SK-N-SH (cell line): ENCODE measurements at regions not wholly inside any gene's neighbourhood (a gene's known extent, or its start where the extent isn't known, plus 50 kb on each side); places are given as distances from the start of the nearest gene placed in this dataset.

Source experiments
- CTCF ChIA-PET: fragments of 300-600, 350-600 bp; formaldehyde crosslinking; extraction: SDS; loops from one replicate; lab custom pipeline; 2021; lab: Yijun Ruan, JAX
- POLR2A ChIA-PET: fragments of 350-600 bp; sonication (Branson Sonifier 250); formaldehyde crosslinking; extraction: SDS; loops from one replicate; lab custom pipeline; 2020; ENCODE audit warnings: antibody characterized with exemption, inconsistent platforms; lab: Yijun Ruan, JAX
- DNase-seq: peaks from one replicate; pipeline ENCODE4 v3.0.0; 2012
- H2AFZ ChIP-seq: fragments of 200-600 bp; sonication (generic); 2 replicates; pipeline ENCODE4 v1.8.1; 2016; ENCODE audit warnings: antibody characterized with exemption, mild to moderate bottlenecking, low read depth
- H3F3A ChIP-seq: fragments of 200-600 bp; sonication (generic); replicated peaks from 2 replicates; pipeline ENCODE3; 2016; ENCODE audit warnings: antibody characterized with exemption, mild to moderate bottlenecking; ENCODE audit not compliant: insufficient read depth
- H3K27ac ChIP-seq, 2 experiments: fragments of 200-500 bp in 1 of 2; fragments of 200-600 bp in 1 of 2; sonication (Bioruptor generic) in 1 of 2; sonication (generic), shearing (Covaris generic) in 1 of 2; 2 replicates each; pipeline versions ENCODE4 v1.5.1 to v1.6.1; 2014 to 2016; ENCODE audit warnings: low read depth in 2 of 2, inconsistent platforms in 1 of 2, low read length in 1 of 2, mild to moderate bottlenecking in 1 of 2, mixed read lengths in 1 of 2
- H3K27me3 ChIP-seq: fragments of 200-600 bp; sonication (generic), shearing (Covaris generic); 2 replicates; pipeline ENCODE4 v1.6.1; 2016; ENCODE audit warnings: mixed run types; ENCODE audit not compliant: insufficient read depth
- H3K36me3 ChIP-seq, 2 experiments: fragments of 200-500 bp in 1 of 2; fragments of 200-600 bp in 1 of 2; sonication (Bioruptor generic) in 1 of 2; sonication (generic) in 1 of 2; replicated peaks in 1 of 2; 2 replicates each; pipeline versions ENCODE3 to v1.5.1; 2014 to 2016; ENCODE audit warnings: low read length in 1 of 2, mild to moderate bottlenecking in 1 of 2; ENCODE audit not compliant: insufficient read depth in 2 of 2, control insufficient read depth in 1 of 2
- H3K4me1 ChIP-seq, 2 experiments: fragments of 200-500 bp in 1 of 2; fragments of 200-600 bp in 1 of 2; sonication (Bioruptor generic) in 1 of 2; sonication (generic), shearing (Covaris generic) in 1 of 2; 2 replicates each; pipeline versions ENCODE4 v1.5.1 to v1.6.1; 2014 to 2016; ENCODE audit warnings: low read depth in 1 of 2, low read length in 1 of 2, mixed run types in 1 of 2; ENCODE audit not compliant: insufficient read depth in 2 of 2, control insufficient read depth in 1 of 2
- H3K4me2 ChIP-seq: fragments of 200-600 bp; sonication (generic), shearing (Covaris generic); 2 replicates; pipeline ENCODE4 v1.6.1; 2017; ENCODE audit warnings: mixed run types
- H3K4me3 ChIP-seq, 2 experiments: fragments of 200-500 bp in 1 of 2; fragments of 200-600 bp in 1 of 2; sonication (Bioruptor generic) in 1 of 2; sonication (generic), shearing (Covaris generic) in 1 of 2; 2 replicates each; pipeline versions ENCODE4 v1.5.1 to v1.8.1; 2014 to 2016; ENCODE audit warnings: low read depth in 2 of 2, inconsistent platforms in 1 of 2, low read length in 1 of 2, mild to moderate bottlenecking in 1 of 2, mixed read lengths in 1 of 2, moderate library complexity in 1 of 2
- H3K79me2 ChIP-seq: fragments of 200-600 bp; sonication (generic); 2 replicates; pipeline ENCODE4 v1.8.1; 2017; ENCODE audit warnings: mild to moderate bottlenecking; ENCODE audit not compliant: insufficient read depth
- H3K9ac ChIP-seq: fragments of 200-600 bp; sonication (generic); 2 replicates; pipeline ENCODE4 v1.6.1; 2017; ENCODE audit warnings: mixed run types
- H3K9me2 ChIP-seq: fragments of 200-600 bp; sonication (generic); 2 replicates; pipeline ENCODE4 v1.6.1; 2017; ENCODE audit warnings: mixed run types
- H3K9me3 ChIP-seq: fragments of 200-600 bp; sonication (generic); 2 replicates; pipeline ENCODE4 v1.6.1; 2017; ENCODE audit warnings: mixed run types, mild to moderate bottlenecking, moderate library complexity
- H4K20me1 ChIP-seq: fragments of 200-600 bp; sonication (generic); 2 replicates; pipeline ENCODE4 v1.6.1; 2017; ENCODE audit warnings: mild to moderate bottlenecking, mixed run types; ENCODE audit not compliant: insufficient read depth
- EP300 ChIP-seq, 2 experiments: IDR thresholded peaks; 2 replicates each; pipeline versions ENCODE4 v1.4.0 to v1.6.1; 2012; ENCODE audit warnings: borderline replicate concordance in 1 of 2, low read depth in 1 of 2, low read length in 1 of 2
- FOXJ3 ChIP-seq: sonication (generic); formaldehyde crosslinking; IDR thresholded peaks from 2 replicates; pipeline ENCODE4 v1.5.1; 2020; ENCODE audit warnings: mild to moderate bottlenecking, missing genetic modification reagents
- GATA2 ChIP-seq: sonication (generic); formaldehyde crosslinking; IDR thresholded peaks from 2 replicates; pipeline ENCODE4 v1.5.0; 2020; ENCODE audit warnings: mild to moderate bottlenecking, missing genetic modification reagents
- MEF2A ChIP-seq: IDR thresholded peaks from 2 replicates; pipeline ENCODE4 v1.4.0; 2012; ENCODE audit warnings: low read depth, borderline replicate concordance
- MXI1 ChIP-seq: IDR thresholded peaks from 2 replicates; pipeline ENCODE4 v1.6.1; 2012; ENCODE audit warnings: mild to moderate bottlenecking, low read depth, low read length, improper control_type of control experiment
- RAD21 ChIP-seq: IDR thresholded peaks from 2 replicates; pipeline ENCODE4 v1.6.1; 2012; ENCODE audit warnings: mild to moderate bottlenecking, low read length
- RXRA ChIP-seq: IDR thresholded peaks from 2 replicates; pipeline ENCODE4 v1.4.0; 2012; ENCODE audit warnings: low read depth, mild to moderate bottlenecking, borderline replicate concordance
- SMC3 ChIP-seq: IDR thresholded peaks from 2 replicates; pipeline ENCODE4 v1.6.1; 2012; ENCODE audit warnings: low read depth, low read length, improper control_type of control experiment
- WGBS: methylation state at CpG from one replicate; pipeline ENCODE4 v1.1.6; 2017; ENCODE audit warnings: low lambda C conversion rate; 5-methylcytosine and 5-hydroxymethylcytosine counted together
- TF ChIP-seq, protein P1 (sequence below): fragments of 200-600 bp; sonication (generic); IDR thresholded peaks from 2 replicates; pipeline ENCODE4 v1.6.1; 2017; ENCODE audit warnings: antibody characterized with exemption, mild to moderate bottlenecking, moderate library complexity
- TF ChIP-seq, protein P2 (sequence below): fragments of 150-350 bp; IDR thresholded peaks from 2 replicates; pipeline ENCODE4 v1.6.1; 2017; ENCODE audit warnings: antibody characterized with exemption, low read length, low read depth, borderline replicate concordance
- TF ChIP-seq, protein P3 (sequence below): IDR thresholded peaks from 2 replicates; pipeline ENCODE4 v1.6.1; 2012; ENCODE audit warnings: mild to moderate bottlenecking, low read depth, low read length, moderate library complexity
- TF ChIP-seq, protein P4 (sequence below): IDR thresholded peaks from 2 replicates; pipeline ENCODE4 v1.4.0; 2012; ENCODE audit warnings: low read depth

DNA sequence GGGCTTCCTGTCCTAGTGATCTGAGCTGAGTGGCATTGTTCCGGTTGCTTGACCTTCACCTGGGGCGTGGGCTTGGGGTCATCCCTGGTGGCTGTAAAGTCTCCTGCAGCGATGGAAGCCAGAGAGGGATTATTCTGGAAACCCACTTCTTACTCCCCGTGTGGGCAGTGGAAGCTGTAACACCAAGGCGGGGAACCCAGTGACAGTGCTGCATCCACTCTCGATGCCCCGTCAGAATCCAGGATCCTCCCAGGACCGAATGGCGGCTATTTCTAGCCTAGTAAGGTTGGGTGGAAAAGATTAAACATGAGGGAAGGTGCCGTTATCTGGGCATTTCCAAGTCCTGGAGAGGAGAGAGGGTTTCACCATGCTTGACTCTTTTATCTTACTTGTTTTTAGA lies 280.6 kb downstream of the ZNF536 start:
- Histone ChIP-seq H3K4me1 (peaks cover 0 to 12% of the 10 kb centered on the region in 2 experiments; a peak in 2 of 4 replicates), H3K27me3 (no peaks in the 10 kb centered on the region), H3K9ac (no peak overlapping the region), H3K4me3 (no peak overlapping the region), H3F3A (no peaks in the 10 kb centered on the region), H3K27ac (no peak overlapping the region), H3K9me2 (no peaks in the 10 kb centered on the region), H3K4me2 (no peak overlapping the region), H2AFZ (no peak overlapping the region), H3K79me2 (no peaks in the 10 kb centered on the region)
- POLR2A ChIA-PET: no interaction called here
- WGBS: 43% methylated on average over 10 of the region's 10 CpGs
- TF ChIP-seq MEF2A: no peak
- no peak for TF ChIP-seq EP300 (IDR thresholded peaks at IDR 0.05; ENCODE audit: borderline replicate concordance in 1 of 2, low read depth in 1 of 2, low read length in 1 of 2)
- TF ChIP-seq MXI1: no peak
- no peak for TF ChIP-seq FOXJ3
- no peak for TF ChIP-seq RAD21
- TF ChIP-seq, protein P1, sequence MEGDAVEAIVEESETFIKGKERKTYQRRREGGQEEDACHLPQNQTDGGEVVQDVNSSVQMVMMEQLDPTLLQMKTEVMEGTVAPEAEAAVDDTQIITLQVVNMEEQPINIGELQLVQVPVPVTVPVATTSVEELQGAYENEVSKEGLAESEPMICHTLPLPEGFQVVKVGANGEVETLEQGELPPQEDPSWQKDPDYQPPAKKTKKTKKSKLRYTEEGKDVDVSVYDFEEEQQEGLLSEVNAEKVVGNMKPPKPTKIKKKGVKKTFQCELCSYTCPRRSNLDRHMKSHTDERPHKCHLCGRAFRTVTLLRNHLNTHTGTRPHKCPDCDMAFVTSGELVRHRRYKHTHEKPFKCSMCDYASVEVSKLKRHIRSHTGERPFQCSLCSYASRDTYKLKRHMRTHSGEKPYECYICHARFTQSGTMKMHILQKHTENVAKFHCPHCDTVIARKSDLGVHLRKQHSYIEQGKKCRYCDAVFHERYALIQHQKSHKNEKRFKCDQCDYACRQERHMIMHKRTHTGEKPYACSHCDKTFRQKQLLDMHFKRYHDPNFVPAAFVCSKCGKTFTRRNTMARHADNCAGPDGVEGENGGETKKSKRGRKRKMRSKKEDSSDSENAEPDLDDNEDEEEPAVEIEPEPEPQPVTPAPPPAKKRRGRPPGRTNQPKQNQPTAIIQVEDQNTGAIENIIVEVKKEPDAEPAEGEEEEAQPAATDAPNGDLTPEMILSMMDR: no peak
- TF ChIP-seq, protein P2, sequence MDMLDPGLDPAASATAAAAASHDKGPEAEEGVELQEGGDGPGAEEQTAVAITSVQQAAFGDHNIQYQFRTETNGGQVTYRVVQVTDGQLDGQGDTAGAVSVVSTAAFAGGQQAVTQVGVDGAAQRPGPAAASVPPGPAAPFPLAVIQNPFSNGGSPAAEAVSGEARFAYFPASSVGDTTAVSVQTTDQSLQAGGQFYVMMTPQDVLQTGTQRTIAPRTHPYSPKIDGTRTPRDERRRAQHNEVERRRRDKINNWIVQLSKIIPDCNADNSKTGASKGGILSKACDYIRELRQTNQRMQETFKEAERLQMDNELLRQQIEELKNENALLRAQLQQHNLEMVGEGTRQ: no peak
- TF ChIP-seq, protein P3, sequence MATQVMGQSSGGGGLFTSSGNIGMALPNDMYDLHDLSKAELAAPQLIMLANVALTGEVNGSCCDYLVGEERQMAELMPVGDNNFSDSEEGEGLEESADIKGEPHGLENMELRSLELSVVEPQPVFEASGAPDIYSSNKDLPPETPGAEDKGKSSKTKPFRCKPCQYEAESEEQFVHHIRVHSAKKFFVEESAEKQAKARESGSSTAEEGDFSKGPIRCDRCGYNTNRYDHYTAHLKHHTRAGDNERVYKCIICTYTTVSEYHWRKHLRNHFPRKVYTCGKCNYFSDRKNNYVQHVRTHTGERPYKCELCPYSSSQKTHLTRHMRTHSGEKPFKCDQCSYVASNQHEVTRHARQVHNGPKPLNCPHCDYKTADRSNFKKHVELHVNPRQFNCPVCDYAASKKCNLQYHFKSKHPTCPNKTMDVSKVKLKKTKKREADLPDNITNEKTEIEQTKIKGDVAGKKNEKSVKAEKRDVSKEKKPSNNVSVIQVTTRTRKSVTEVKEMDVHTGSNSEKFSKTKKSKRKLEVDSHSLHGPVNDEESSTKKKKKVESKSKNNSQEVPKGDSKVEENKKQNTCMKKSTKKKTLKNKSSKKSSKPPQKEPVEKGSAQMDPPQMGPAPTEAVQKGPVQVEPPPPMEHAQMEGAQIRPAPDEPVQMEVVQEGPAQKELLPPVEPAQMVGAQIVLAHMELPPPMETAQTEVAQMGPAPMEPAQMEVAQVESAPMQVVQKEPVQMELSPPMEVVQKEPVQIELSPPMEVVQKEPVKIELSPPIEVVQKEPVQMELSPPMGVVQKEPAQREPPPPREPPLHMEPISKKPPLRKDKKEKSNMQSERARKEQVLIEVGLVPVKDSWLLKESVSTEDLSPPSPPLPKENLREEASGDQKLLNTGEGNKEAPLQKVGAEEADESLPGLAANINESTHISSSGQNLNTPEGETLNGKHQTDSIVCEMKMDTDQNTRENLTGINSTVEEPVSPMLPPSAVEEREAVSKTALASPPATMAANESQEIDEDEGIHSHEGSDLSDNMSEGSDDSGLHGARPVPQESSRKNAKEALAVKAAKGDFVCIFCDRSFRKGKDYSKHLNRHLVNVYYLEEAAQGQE: no peak
- no peak for TF ChIP-seq GATA2 (CRISPR knock-in tag)
- TF ChIP-seq SMC3: no peak
- TF ChIP-seq, protein P4, sequence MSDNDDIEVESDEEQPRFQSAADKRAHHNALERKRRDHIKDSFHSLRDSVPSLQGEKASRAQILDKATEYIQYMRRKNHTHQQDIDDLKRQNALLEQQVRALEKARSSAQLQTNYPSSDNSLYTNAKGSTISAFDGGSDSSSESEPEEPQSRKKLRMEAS: no peak
- no peak for TF ChIP-seq RXRA
- TF ChIP-seq, all 33 proteins: peak for 0
- CTCF ChIA-PET: interaction anchor here (1.3 to 1.7 kb wide), 2 partner anchors 13 to 17 kb away, joined by 3 to 5 read pairs; no protein-coding TSS in a partner anchor
- no peaks in the 10 kb centered on the region for H3K9me3 ChIP-seq
- DNase-seq: no peak
- H4K20me1 ChIP-seq: no peaks in the 10 kb centered on the region
- no peaks in the 10 kb centered on the region for H3K36me3 ChIP-seq
